Activated T-helper 1 cell treated with anti-CD3 and anti-CD28 coated beads, Interleukin-2, amount 50 U/mL, for 16 hours (primary cell): ENCODE measurements at regions not wholly inside any gene's neighbourhood (a gene's known extent, or its start where the extent isn't known, plus 50 kb on each side); places are given as distances from the start of the nearest gene placed in this dataset.
"Not testable (repeated sequence)": the region's sequence is repeated elsewhere in the genome, so short reads cannot be mapped to it uniquely, and the experiment has no call there.

ENCODE experiments used
- DNase-seq, 2 donors: peaks; one replicate each; pipeline ENCODE4 v3.0.0-alpha.2; 2020; ENCODE audit warnings: low read depth in 1 of 2, low spot score in 1 of 2

- DNase-seq = not testable (repeated sequence)
Observed at GRCh38 chr9:85878872-85879597, 61.9 kb upstream of the NAA35 start.

DNA sequence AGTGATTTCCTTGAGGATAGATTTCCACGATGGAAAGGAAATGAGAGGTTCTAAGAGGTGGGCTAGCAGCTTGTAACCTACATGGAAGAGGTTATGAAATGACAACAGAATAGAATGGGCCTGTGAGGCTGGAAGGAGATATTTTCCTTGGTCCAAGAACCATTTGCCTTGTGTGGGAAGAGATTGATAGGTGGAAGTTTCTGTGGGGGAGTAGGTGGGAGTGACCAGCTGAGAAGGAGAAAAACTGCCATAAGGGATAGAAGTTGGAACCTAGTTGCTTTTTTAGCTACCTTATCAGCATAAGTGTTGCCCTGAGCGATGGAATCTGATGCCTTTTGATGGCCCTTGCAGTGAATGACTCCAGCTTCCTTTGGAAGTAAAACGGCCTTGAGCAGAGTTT lies 60.4 kb upstream of the NAA35 start:
- not testable (repeated sequence) for DNase-seq

DNA sequence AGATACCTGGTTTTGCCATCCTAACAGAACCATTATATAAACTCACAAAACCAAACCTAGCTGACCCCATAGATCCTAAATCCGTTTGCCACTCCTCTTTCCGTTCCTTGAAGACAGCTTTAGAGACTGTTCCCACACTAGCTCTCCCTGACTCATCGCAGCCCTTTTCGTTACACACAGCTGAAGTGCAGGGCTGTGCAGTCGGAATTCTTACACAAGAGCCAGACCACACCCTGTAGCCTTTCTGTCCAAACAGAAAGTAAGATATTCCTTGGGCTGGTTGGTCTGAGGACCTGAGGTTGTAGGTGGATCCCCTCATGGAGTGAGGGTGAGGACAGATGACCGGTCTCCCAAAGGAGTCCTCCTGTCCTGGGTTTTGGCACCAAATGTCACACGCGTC lies 56.7 kb upstream of the NAA35 start:
- no peak for DNase-seq

DNA sequence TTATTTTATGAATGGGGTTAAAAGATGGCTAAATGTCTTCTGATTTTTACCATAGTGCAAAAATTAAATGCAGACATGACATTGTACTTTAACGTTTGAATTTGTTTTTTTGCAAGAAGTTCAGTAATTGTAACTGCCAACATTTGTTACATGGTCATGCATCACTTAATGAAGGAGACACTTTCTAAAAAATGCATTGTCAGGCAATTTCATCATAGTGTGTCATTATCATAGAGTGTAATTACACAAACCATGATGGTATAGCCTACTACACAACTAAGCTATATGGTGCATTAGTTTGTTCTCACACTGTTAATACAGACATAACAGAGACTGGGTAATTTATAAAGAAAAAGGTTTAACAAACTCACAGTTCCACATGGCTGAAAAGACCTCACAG lies 50.0 kb upstream of the NAA35 start:
- DNase-seq = no peak
